Stimulated activated CD4-positive, alpha-beta T cell treated with anti-CD3 and anti-CD28 coated beads, TNF-alpha, amount 100 ng/mL, for 24 hours (primary cell): ENCODE measurements at regions not wholly inside any gene's neighbourhood (a gene's known extent, or its start where the extent isn't known, plus 50 kb on each side); places are given as distances from the start of the nearest gene placed in this dataset.

Source experiments
- DNase-seq, 3 experiments: peaks; one replicate each; pipeline ENCODE4 v3.0.0-alpha.2; 2020; ENCODE audit warnings: low read depth in 3 of 3

GRCh38 chr9:20043035-20043434 is 254.2 kb upstream of the SLC24A2 start:
- DNase-seq: no peak

GRCh38 chr9:20042128-20042711 is 253.4 kb upstream of the SLC24A2 start:
- DNase-seq: no peak

GRCh38 chr9:20041697-20042081 is 252.9 kb upstream of the SLC24A2 start:
- no peak for DNase-seq

- DNase-seq: no peak
Measured at GRCh38 chr9:20040991-20041696, 252.3 kb upstream of the SLC24A2 start.

- no peak for DNase-seq
Measured at GRCh38 chr9:20037699-20038098, 248.9 kb upstream of the SLC24A2 start.

GRCh38 chr9:20033511-20033910 is 244.7 kb upstream of the SLC24A2 start:
- no peak for DNase-seq

- DNase-seq: no peak
Measured at GRCh38 chr9:20032413-20033006, 243.7 kb upstream of the SLC24A2 start.

- no peak for DNase-seq
Measured at GRCh38 chr9:20031836-20032235, 243.0 kb upstream of the SLC24A2 start.

- DNase-seq: no peak
Measured at GRCh38 chr9:20030671-20031070, 241.8 kb upstream of the SLC24A2 start.

- no peak for DNase-seq
Measured at GRCh38 chr9:20030221-20030620, 241.4 kb upstream of the SLC24A2 start.

- DNase-seq: no peak
Measured at GRCh38 chr9:20028849-20029231, 240.0 kb upstream of the SLC24A2 start.

- DNase-seq: no peak
Measured at GRCh38 chr9:20028192-20028848, 239.5 kb upstream of the SLC24A2 start.

GRCh38 chr9:20023961-20024571 is 235.2 kb upstream of the SLC24A2 start:
- DNase-seq: no peak

GRCh38 chr9:20023210-20023905 is 234.5 kb upstream of the SLC24A2 start:
- no peak for DNase-seq

- DNase-seq: no peak
Measured at GRCh38 chr9:20022410-20022809, 233.6 kb upstream of the SLC24A2 start.

- DNase-seq: no peak
Measured at GRCh38 chr9:20016611-20017010, 227.8 kb upstream of the SLC24A2 start.

GRCh38 chr9:20015427-20015931 is 226.6 kb upstream of the SLC24A2 start:
- DNase-seq: no peak

- no peak for DNase-seq
Measured at GRCh38 chr9:20014168-20014567, 225.3 kb upstream of the SLC24A2 start.

- DNase-seq: no peak
Measured at GRCh38 chr9:20012232-20012631, 223.4 kb upstream of the SLC24A2 start.

- DNase-seq: no peak
Measured at GRCh38 chr9:20009606-20010005, 220.8 kb upstream of the SLC24A2 start.

- DNase-seq: no peak
Measured at GRCh38 chr9:20002011-20002410, 213.2 kb upstream of the SLC24A2 start.

- no peak for DNase-seq
Measured at GRCh38 chr9:20001058-20001457, 212.2 kb upstream of the SLC24A2 start.
